Stomach (tissue), 8 donors: ENCODE measurements at regions not wholly inside any gene's neighbourhood (a gene's known extent, or its start where the extent isn't known, plus 50 kb on each side); places are given as distances from the start of the nearest gene placed in this dataset.

Experiments
- DNase-seq, 2 donors: peaks; one replicate each; pipeline versions ENCODE4 v3.0.0 to v3.0.0-alpha.2; 2013 to 2019
- H3K27ac ChIP-seq, 5 donors: fragments of 200-600 bp in 4 of 5; sonication (generic) in 4 of 5; one replicate each; pipeline ENCODE4 v1.5.1; 2013 to 2019; ENCODE audit warnings: mild to moderate bottlenecking in 1 of 5, moderate library complexity in 1 of 5
- H3K27me3 ChIP-seq, 3 donors: fragments of 200-600 bp; sonication (generic); one replicate each; pipeline ENCODE4 v1.5.1; 2017 to 2019; ENCODE audit warnings: mixed run types in 1 of 3
- H3K36me3 ChIP-seq, 4 donors: fragments of 200-600 bp; sonication (generic); 1 replicate in 3 of 4; 2 replicates in 1 of 4; pipeline ENCODE4 v1.5.1; 2016 to 2019
- H3K4me1 ChIP-seq, 4 donors: fragments of 200-600 bp; sonication (generic); one replicate each; pipeline ENCODE4 v1.5.1; 2016 to 2019
- H3K4me3 ChIP-seq, 4 donors: fragments of 200-600 bp; sonication (generic) in 3 of 4; one replicate each; pipeline ENCODE4 v1.5.1; 2016 to 2019; ENCODE audit warnings: mild to moderate bottlenecking in 1 of 4
- H3K9me3 ChIP-seq, 4 donors: fragments of 200-600 bp; sonication (generic); one replicate each; pipeline ENCODE4 v1.5.1; 2016 to 2019
- EP300 ChIP-seq: sonication (generic); formaldehyde crosslinking; IDR thresholded peaks from one replicate; pipeline ENCODE4 v1.6.1; 2017; ENCODE audit warnings: antibody characterized with exemption
- POLR2A ChIP-seq, 4 donors: fragments of 450-650 bp; IDR thresholded peaks; one replicate each; pipeline ENCODE4 v1.6.1; 2016; ENCODE audit warnings: antibody characterized with exemption in 4 of 4, control low read depth in 2 of 4, mild to moderate bottlenecking in 1 of 4, moderate library complexity in 1 of 4
- POLR2AphosphoS5 ChIP-seq, 3 donors: sonication (generic); formaldehyde crosslinking; IDR thresholded peaks; one replicate each; pipeline ENCODE4 v1.6.1; 2016; ENCODE audit warnings: antibody characterized with exemption in 3 of 3
- WGBS, 5 donors: extraction: QIAGEN DNeasy Blood & Tissue Kit in 3 of 5; methylation state at CpG; one replicate each; pipeline versions ENCODE4 v1.1.5 to v1.1.7; 2013 to 2018; 5-methylcytosine and 5-hydroxymethylcytosine counted together
- intact Hi-C: fragments of 100-400 bp; cut with DNase I; formaldehyde crosslinking; loops from one replicate; pipeline ENCODE4 v1.15.1; 2023; ENCODE audit warnings: low total_unique reads
- TF ChIP-seq, protein P1 (sequence below), 7 experiments: fragments of 450-650 bp in 4 of 7; fragments of 200-600 bp in 3 of 7; sonication (generic) in 3 of 7; IDR thresholded peaks; one replicate each; pipeline ENCODE4 v1.5.1; 2016 to 2019; ENCODE audit warnings: antibody characterized with exemption in 7 of 7, control low read depth in 2 of 7, mild to moderate bottlenecking in 1 of 7
- donor health status: healthy with polysubstance abuse.
- donor health status: Bipolar disorder and iron deficiency.
- donor health status: healthy.

- intact Hi-C loops = no loop called here
- peak in 1 of 2 donors; percentile 8 for DNase-seq
- Histone ChIP-seq H3K4me3 (no peak overlapping the region), H3K27ac (no peak overlapping the region), H3K9me3 (peaks cover 0 to 3% (median 0%) of the 10 kb centered on the region in 4 donors), H3K27me3 (no peaks in the 10 kb centered on the region), H3K36me3 (no peaks in the 10 kb centered on the region), H3K4me1 (no peaks in the 10 kb centered on the region)
- 32 to 45% (median 36%) methylated on average over 2 of the region's 2 CpGs for WGBS, 5 donors
- TF ChIP-seq EP300 (no peak), POLR2A (IDR thresholded peaks at IDR 0.05) (no peak), POLR2AphosphoS5 (IDR thresholded peaks at IDR 0.05) (no peak)
- TF ChIP-seq, protein P1, sequence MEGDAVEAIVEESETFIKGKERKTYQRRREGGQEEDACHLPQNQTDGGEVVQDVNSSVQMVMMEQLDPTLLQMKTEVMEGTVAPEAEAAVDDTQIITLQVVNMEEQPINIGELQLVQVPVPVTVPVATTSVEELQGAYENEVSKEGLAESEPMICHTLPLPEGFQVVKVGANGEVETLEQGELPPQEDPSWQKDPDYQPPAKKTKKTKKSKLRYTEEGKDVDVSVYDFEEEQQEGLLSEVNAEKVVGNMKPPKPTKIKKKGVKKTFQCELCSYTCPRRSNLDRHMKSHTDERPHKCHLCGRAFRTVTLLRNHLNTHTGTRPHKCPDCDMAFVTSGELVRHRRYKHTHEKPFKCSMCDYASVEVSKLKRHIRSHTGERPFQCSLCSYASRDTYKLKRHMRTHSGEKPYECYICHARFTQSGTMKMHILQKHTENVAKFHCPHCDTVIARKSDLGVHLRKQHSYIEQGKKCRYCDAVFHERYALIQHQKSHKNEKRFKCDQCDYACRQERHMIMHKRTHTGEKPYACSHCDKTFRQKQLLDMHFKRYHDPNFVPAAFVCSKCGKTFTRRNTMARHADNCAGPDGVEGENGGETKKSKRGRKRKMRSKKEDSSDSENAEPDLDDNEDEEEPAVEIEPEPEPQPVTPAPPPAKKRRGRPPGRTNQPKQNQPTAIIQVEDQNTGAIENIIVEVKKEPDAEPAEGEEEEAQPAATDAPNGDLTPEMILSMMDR (IDR thresholded peaks at IDR 0.05) = no peak
These were observed 117.3 kb upstream of the HNMT start for GRCh38 chr2:137846993-137847392.

DNA sequence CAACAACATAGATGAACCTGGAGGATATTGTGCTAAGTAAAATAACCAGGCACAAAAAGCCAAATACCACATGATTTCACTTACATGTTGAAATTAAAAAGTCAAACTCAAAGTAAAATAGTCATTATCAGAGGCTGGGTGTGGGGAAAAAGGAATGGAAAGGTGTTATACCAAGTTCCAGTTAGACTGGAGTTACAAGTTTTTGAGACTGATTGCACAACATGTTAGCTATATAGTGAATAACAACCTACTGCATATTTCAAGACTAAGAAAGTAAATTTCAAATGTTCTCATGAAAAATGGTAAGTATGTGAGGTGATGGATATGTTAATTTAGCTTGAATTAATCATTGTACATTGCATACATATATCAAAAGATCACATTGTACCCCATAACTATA lies 116.8 kb upstream of the HNMT start:
- Histone ChIP-seq H3K36me3 (no peaks in the 10 kb centered on the region), H3K27me3 (no peaks in the 10 kb centered on the region), H3K9me3 (peaks cover 0 to 3% (median 0%) of the 10 kb centered on the region in 4 donors), H3K4me3 (no peak overlapping the region), H3K4me1 (no peaks in the 10 kb centered on the region), H3K27ac (no peak overlapping the region)
- intact Hi-C loops = no loop called here
- DNase-seq = peak in 1 of 2 donors; percentile 85
- TF ChIP-seq EP300 (no peak), POLR2AphosphoS5 (IDR thresholded peaks at IDR 0.05) (no peak), POLR2A (IDR thresholded peaks at IDR 0.05) (no peak)
- TF ChIP-seq, protein P1 (IDR thresholded peaks at IDR 0.05) = no peak

DNA sequence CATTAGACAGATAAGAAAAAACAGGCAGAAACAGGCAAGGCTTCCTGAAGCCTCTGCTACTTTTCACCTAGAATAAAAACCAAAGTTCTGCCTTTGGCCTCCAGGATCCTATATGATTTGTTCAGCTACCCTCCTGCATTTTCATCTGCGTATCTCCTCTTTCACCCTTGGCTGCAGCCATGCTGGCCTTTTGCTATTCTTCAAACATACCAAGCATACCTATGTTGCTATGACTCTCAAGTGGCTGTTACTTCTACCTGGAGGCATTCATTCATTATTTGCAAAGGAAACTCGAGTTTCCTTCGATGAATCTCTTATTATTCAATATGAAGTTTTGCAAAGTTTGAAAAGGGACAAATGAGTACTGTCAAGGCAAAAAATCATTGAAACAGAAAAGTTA lies 106.4 kb upstream of the HNMT start:
- WGBS, 5 donors = 46 to 61% (median 49%) methylated on average over 3 of the region's 3 CpGs
- Histone ChIP-seq H3K36me3 (no peaks in the 10 kb centered on the region), H3K4me1 (no peaks in the 10 kb centered on the region), H3K9me3 (no peaks in the 10 kb centered on the region), H3K27ac (no peak overlapping the region), H3K4me3 (no peak overlapping the region), H3K27me3 (no peaks in the 10 kb centered on the region)
- intact Hi-C loops = no loop called here
- DNase-seq = no peak
- TF ChIP-seq, protein P1 (IDR thresholded peaks at IDR 0.05) = no peak
- TF ChIP-seq POLR2AphosphoS5 (IDR thresholded peaks at IDR 0.05) (no peak), POLR2A (IDR thresholded peaks at IDR 0.05) (no peak), EP300 (no peak)

DNA sequence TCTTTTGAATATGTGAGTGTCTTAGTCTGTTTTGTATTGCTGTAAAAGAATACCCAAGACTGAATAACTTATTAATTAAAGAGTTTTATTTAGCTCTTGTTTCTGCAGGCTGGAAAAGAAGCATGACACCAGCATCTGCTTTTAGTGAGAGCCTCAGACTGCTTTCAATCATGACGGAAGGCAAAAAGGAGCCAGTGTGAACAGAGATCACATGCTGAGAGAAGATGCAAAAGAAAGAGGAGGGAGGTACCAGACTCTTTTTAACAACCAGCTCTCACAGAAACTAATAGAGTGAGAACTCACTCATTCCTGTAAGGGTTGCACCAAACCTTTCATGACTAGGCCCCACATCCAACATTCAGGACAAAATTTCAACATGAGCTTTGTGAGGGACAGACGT lies 101.6 kb upstream of the HNMT start:
- Histone ChIP-seq H3K36me3 (no peaks in the 10 kb centered on the region), H3K4me3 (no peak overlapping the region), H3K27ac (no peak overlapping the region), H3K27me3 (no peaks in the 10 kb centered on the region), H3K4me1 (no peaks in the 10 kb centered on the region), H3K9me3 (no peaks in the 10 kb centered on the region)
- WGBS, 5 donors = 80 to 96% (median 89%) methylated on average over 2 of the region's 2 CpGs
- no peak for DNase-seq
- intact Hi-C loops = no loop called here
- no peak for TF ChIP-seq POLR2AphosphoS5 (IDR thresholded peaks at IDR 0.05)
- TF ChIP-seq, protein P1 (IDR thresholded peaks at IDR 0.05) = no peak
- no peak for TF ChIP-seq POLR2A (IDR thresholded peaks at IDR 0.05)
- TF ChIP-seq EP300 = no peak
